Thoracic aorta (tissue), 2 donors: ENCODE measurements at regions not wholly inside any gene's neighbourhood (a gene's known extent, or its start where the extent isn't known, plus 50 kb on each side); places are given as distances from the start of the nearest gene placed in this dataset.

Experiments used
- ATAC-seq: fragments of 150-250 bp; one replicate; pipeline ENCODE4 v1.8.0; 2017; ENCODE audit warnings: low read depth; ENCODE audit not compliant: insufficient number of reproducible peaks, low FRiP score
- DNase-seq: peaks from one replicate; pipeline ENCODE4 v3.0.0-alpha.2; 2020; ENCODE audit warnings: low spot score
- H3K27ac ChIP-seq, 2 donors: fragments of 200-600 bp; sonication (generic); 1 replicate in 1 of 2; 2 replicates in 1 of 2; pipeline ENCODE4 v1.5.1; 2016; ENCODE audit warnings: mild to moderate bottlenecking in 2 of 2, moderate library complexity in 2 of 2
- H3K27me3 ChIP-seq: fragments of 200-600 bp; sonication (generic); replicated peaks from 2 replicates; pipeline ENCODE4 v1.6.0; 2016; ENCODE audit warnings: mild to moderate bottlenecking; ENCODE audit not compliant: insufficient read depth
- H3K36me3 ChIP-seq: fragments of 200-600 bp; sonication (generic); one replicate; pipeline ENCODE4 v1.5.1; 2016
- H3K4me1 ChIP-seq, 2 donors: fragments of 200-600 bp; sonication (generic); 1 replicate in 1 of 2; 2 replicates in 1 of 2; pipeline versions ENCODE4 v1.5.1 to v1.6.0; 2016; ENCODE audit warnings: low read depth in 2 of 2, mild to moderate bottlenecking in 1 of 2; ENCODE audit not compliant: control insufficient read depth in 1 of 2
- H3K4me3 ChIP-seq: fragments of 200-600 bp; sonication (generic); 2 replicates; pipeline ENCODE4 v1.5.1; 2016; ENCODE audit warnings: mild to moderate bottlenecking
- H3K9me3 ChIP-seq: fragments of 200-600 bp; sonication (generic); 2 replicates; pipeline ENCODE4 v1.5.1; 2016
- CTCF ChIP-seq: fragments of 200-600 bp; sonication (generic); IDR thresholded peaks from one replicate; pipeline ENCODE4 v1.5.1; 2019; ENCODE audit warnings: antibody characterized with exemption

DNA sequence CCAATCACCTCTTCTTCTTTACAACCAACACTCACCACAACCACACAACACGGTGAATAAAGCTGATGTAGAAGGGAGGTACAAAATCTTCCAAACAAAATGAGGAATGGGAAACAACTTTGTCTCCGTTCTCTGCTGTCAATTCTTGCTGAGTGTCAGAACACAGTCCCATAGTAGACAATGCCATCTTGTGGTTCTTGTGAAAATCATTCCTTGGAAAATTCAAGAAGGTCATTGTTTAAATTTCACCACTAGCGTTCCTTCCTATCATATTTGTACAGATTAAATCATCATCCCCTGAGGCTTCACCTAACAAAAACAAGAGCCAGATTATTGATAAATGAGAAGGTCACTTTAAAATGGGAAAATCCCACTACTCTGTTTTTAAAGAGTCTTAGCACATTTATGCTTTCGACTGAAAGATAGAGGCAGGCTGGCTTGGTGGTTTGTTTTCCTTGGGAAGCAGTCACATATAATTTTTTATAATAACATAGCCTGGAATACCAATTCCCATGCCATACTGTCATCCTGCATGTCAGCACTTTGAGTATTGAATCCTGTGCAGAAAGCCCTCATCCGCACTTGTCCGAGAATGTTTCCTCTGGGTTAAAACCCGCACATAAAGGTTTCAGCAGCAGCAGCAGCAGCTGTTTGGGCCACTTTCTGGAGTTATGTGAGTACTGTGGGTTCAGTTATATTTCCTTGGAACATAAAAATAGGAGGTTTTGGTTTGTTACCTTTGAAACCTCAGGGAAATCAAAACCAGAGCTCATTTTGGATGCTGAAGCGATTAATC is 395.0 kb upstream of the SMARCA2 start:
- Histone ChIP-seq H3K4me1 (no peaks in the 10 kb centered on the region), H3K9me3 (no peaks in the 10 kb centered on the region), H3K27ac (no peak overlapping the region), H3K27me3 (no peaks in the 10 kb centered on the region), H3K4me3 (no peak overlapping the region), H3K36me3 (no peaks in the 10 kb centered on the region)
- TF ChIP-seq CTCF, result no peak
- no peak for DNase-seq
- ATAC-seq, result no peak

DNA sequence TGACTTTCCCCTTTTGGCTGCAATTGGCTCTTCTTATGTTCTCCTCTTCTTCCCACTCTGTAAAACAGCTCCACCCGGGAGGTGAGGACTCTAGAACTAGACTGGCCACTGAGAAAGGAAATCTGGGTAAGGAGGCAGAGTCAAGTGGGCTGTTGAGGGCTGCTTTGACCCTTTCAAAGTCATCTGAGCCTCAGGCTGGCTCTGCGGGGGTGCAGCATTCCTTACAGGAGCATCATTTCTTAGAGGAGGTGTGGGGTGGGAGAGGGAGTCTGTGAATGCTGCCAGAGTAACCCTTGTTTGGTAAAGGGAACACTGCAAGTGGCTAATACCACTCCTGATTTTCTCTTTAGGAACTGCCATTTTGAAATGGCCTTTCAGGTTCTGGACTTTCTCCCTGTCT is 377.7 kb upstream of the SMARCA2 start:
- ATAC-seq, result no peak

GRCh38 chr9:1639166-1639565 is 376.0 kb upstream of the SMARCA2 start:
- no peaks in the 10 kb centered on the region for H3K36me3 ChIP-seq
- DNase-seq (no peak), ATAC-seq (no peak)
- no peak overlapping the region for H3K27ac ChIP-seq
- TF ChIP-seq CTCF, result no peak
- no peaks in the 10 kb centered on the region for H3K9me3 ChIP-seq
- no peak overlapping the region for H3K4me3 ChIP-seq
- H3K27me3 ChIP-seq, result no peaks in the 10 kb centered on the region
- no peaks in the 10 kb centered on the region for H3K4me1 ChIP-seq

More for the DNA sequence above, 377.7 kb upstream of the SMARCA2 start:
- no peak for DNase-seq
- no peaks in the 10 kb centered on the region for H3K27me3 ChIP-seq
- no peak overlapping the region for H3K4me3 ChIP-seq
- H3K36me3 ChIP-seq, result no peaks in the 10 kb centered on the region
- H3K4me1 ChIP-seq, result no peaks in the 10 kb centered on the region
- H3K9me3 ChIP-seq, result no peaks in the 10 kb centered on the region
- H3K27ac ChIP-seq, result no peak overlapping the region
- no peak for TF ChIP-seq CTCF

DNA sequence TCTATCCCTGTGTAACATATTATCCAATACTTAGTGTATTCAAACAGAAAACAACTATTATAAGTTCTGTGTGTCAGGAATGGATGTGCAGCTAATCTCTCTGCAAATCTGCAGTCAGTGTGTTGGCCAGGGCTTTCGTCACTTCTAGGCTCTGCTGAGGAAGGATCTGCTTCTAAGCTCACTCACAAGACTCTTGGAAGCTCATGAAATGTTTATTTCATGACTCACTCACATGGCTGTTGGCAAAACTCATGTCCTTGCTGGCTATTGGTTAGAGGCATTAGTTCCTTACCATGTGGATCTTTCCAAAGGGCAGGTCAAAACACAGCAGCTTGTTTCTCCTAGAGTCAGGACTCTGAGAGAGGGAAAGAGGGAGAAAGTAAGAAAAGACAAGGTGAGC is 367.4 kb upstream of the SMARCA2 start:
- Histone ChIP-seq H3K9me3 (no peaks in the 10 kb centered on the region), H3K4me3 (no peak overlapping the region), H3K27ac (no peak overlapping the region), H3K4me1 (no peaks in the 10 kb centered on the region), H3K36me3 (no peaks in the 10 kb centered on the region), H3K27me3 (no peaks in the 10 kb centered on the region)
- TF ChIP-seq CTCF, result no peak
- ATAC-seq (no peak), DNase-seq (no peak)

DNA sequence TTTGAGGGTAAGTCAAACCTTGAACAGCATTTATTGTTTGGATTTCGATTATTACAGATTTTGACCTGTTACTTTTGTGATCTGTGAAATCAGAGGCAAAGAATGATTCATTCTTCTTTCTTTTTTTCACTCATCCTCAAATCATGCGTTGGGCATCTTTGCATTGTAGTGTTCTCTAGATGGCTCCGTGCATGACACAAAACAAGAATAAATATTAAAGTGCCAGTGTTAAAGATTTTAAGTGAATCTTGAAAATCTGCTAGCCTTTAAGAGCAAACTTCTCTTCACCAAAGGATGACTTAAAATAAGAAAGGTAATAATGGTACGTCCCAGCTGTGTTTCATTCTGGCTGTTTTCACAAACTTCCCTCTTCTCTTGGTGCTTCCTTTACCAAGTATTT is 361.9 kb upstream of the SMARCA2 start:
- Histone ChIP-seq H3K9me3 (no peaks in the 10 kb centered on the region), H3K4me1 (no peaks in the 10 kb centered on the region), H3K27ac (no peak overlapping the region), H3K27me3 (no peaks in the 10 kb centered on the region), H3K4me3 (no peak overlapping the region), H3K36me3 (no peaks in the 10 kb centered on the region)
- no peak for TF ChIP-seq CTCF
- DNase-seq (no peak), ATAC-seq (no peak)
